G401.6 (cell line): ENCODE measurements at regions not wholly inside any gene's neighbourhood (a gene's known extent, or its start where the extent isn't known, plus 50 kb on each side); places are given as distances from the start of the nearest gene placed in this dataset.
"Not testable (repeated sequence)": the region's sequence is repeated elsewhere in the genome, so short reads cannot be mapped to it uniquely, and the experiment has no call there.

ENCODE experiments used
- FAIRE-seq: peaks from 2 replicates; lab custom pipeline; 2012; peaks lifted over from hg19 to GRCh38; lab: Jason Lieb, UNC

- FAIRE-seq: no peak
Observed at GRCh38 chr14:44453433-44454171, 53.5 kb downstream of the FSCB start.

GRCh38 chr14:44450232-44450631, 56.9 kb downstream of the FSCB start:
- not testable (repeated sequence) for FAIRE-seq

- no peak for FAIRE-seq
Observed at GRCh38 chr14:44449680-44450079, 57.4 kb downstream of the FSCB start.

GRCh38 chr14:44448951-44449358, 58.1 kb downstream of the FSCB start:
- FAIRE-seq: no peak

GRCh38 chr14:44446965-44447364, 60.1 kb downstream of the FSCB start:
- no peak for FAIRE-seq

GRCh38 chr14:44444454-44444853, 62.6 kb downstream of the FSCB start:
- FAIRE-seq: no peak

- FAIRE-seq: no peak
Observed at GRCh38 chr14:44438936-44439335, 68.1 kb downstream of the FSCB start.

GRCh38 chr14:44438221-44438620, 68.9 kb downstream of the FSCB start:
- no peak for FAIRE-seq

- no peak for FAIRE-seq
Observed at GRCh38 chr14:44436458-44436857, 70.6 kb downstream of the FSCB start.

GRCh38 chr14:44428231-44428945, 78.7 kb downstream of the FSCB start:
- FAIRE-seq: no peak

GRCh38 chr14:44422699-44423098, 84.4 kb downstream of the FSCB start:
- no peak for FAIRE-seq

- no peak for FAIRE-seq
Observed at GRCh38 chr14:44420226-44420625, 86.9 kb downstream of the FSCB start.

- no peak for FAIRE-seq
Observed at GRCh38 chr14:44418856-44419255, 88.2 kb downstream of the FSCB start.

- FAIRE-seq: no peak
Observed at GRCh38 chr14:44417809-44418208, 89.3 kb downstream of the FSCB start.

GRCh38 chr14:44414646-44415045, 92.4 kb downstream of the FSCB start:
- no peak for FAIRE-seq

- FAIRE-seq: no peak
Observed at GRCh38 chr14:44412858-44413569, 94.1 kb downstream of the FSCB start.

GRCh38 chr14:44405011-44405486, 102.0 kb downstream of the FSCB start:
- no peak for FAIRE-seq

- no peak for FAIRE-seq
Observed at GRCh38 chr14:44404599-44404998, 102.5 kb downstream of the FSCB start.

GRCh38 chr14:44404036-44404435, 103.0 kb downstream of the FSCB start:
- no peak for FAIRE-seq

GRCh38 chr14:44403193-44403592, 103.9 kb downstream of the FSCB start:
- no peak for FAIRE-seq

GRCh38 chr14:44396226-44396625, 110.9 kb downstream of the FSCB start:
- FAIRE-seq: no peak

- no peak for FAIRE-seq
Observed at GRCh38 chr14:44392984-44393383, 114.1 kb downstream of the FSCB start.

- FAIRE-seq: no peak
Observed at GRCh38 chr14:44388306-44388705, 118.8 kb downstream of the FSCB start.
